CD4-positive, CD25-positive, alpha-beta regulatory T cell (primary cell): ENCODE measurements at regions not wholly inside any gene's neighbourhood (a gene's known extent, or its start where the extent isn't known, plus 50 kb on each side); places are given as distances from the start of the nearest gene placed in this dataset.

ENCODE experiments used
- ATAC-seq, 2 donors: fragments of 150-1000 bp; cut with Tn5 transposase; one replicate each; pipeline ENCODE4 v1.10.0; 2021; ENCODE audit warnings: low read depth in 2 of 2, moderate number of reproducible peaks in 2 of 2, moderate library complexity in 1 of 2
- DNase-seq, 3 donors: peaks; one replicate each; pipeline versions ENCODE4 v3.0.0 to v3.0.0-alpha.2; 2012 to 2022; ENCODE audit warnings: mixed read lengths in 1 of 3
- H3K27ac ChIP-seq: one replicate; pipeline ENCODE4 v1.7.0; 2013; ENCODE audit warnings: mild to moderate bottlenecking, low read length; ENCODE audit not compliant: insufficient read depth, poor library complexity, severe bottlenecking
- H3K27me3 ChIP-seq: one replicate; pipeline ENCODE4 v1.7.0; 2013; ENCODE audit warnings: low read length; ENCODE audit not compliant: control insufficient read depth, insufficient read depth
- H3K36me3 ChIP-seq: one replicate; pipeline ENCODE4 v1.7.0; 2013; ENCODE audit warnings: mild to moderate bottlenecking, low read length, moderate library complexity; ENCODE audit not compliant: control insufficient read depth, insufficient read depth
- H3K4me1 ChIP-seq: 2 replicates; pipeline ENCODE4 v1.7.0; 2013; ENCODE audit warnings: mild to moderate bottlenecking, low read length; ENCODE audit not compliant: insufficient read depth, control insufficient read depth, poor library complexity, severe bottlenecking
- H3K4me3 ChIP-seq: one replicate; pipeline ENCODE4 v1.7.0; 2013; ENCODE audit warnings: low read depth, mild to moderate bottlenecking, low read length, moderate library complexity
- H3K9me3 ChIP-seq, 2 experiments: 1 replicate in 1 of 2; 2 replicates in 1 of 2; pipeline ENCODE4 v1.7.0; 2013; ENCODE audit warnings: low read length in 2 of 2, mild to moderate bottlenecking in 1 of 2, moderate library complexity in 1 of 2; ENCODE audit not compliant: control insufficient read depth in 2 of 2
- H3K27ac Mint-ChIP-seq, 3 donors: one replicate each; pipeline ENCODE4 v1.8.0; 2020 to 2022; ENCODE audit warnings: mild to moderate bottlenecking in 3 of 3, mixed read lengths in 3 of 3, moderate library complexity in 2 of 3
- H3K27me3 Mint-ChIP-seq: one replicate; pipeline ENCODE4 v1.8.0; 2022; ENCODE audit warnings: mild to moderate bottlenecking, mixed read lengths
- H3K36me3 Mint-ChIP-seq: one replicate; pipeline ENCODE4 v1.8.0; 2020; ENCODE audit warnings: mixed read lengths
- H3K4me1 Mint-ChIP-seq, 4 donors: one replicate each; pipeline ENCODE4 v1.8.0; 2020 to 2022; ENCODE audit warnings: mixed read lengths in 4 of 4, mild to moderate bottlenecking in 1 of 4
- H3K4me3 Mint-ChIP-seq, 4 donors: one replicate each; pipeline ENCODE4 v1.8.0; 2020 to 2022; ENCODE audit warnings: mild to moderate bottlenecking in 4 of 4, mixed read lengths in 4 of 4, moderate library complexity in 3 of 4
- H3K9me3 Mint-ChIP-seq, 7 donors: one replicate each; pipeline ENCODE4 v1.8.0; 2020 to 2022; ENCODE audit warnings: mixed read lengths in 7 of 7, mild to moderate bottlenecking in 3 of 7, moderate library complexity in 2 of 7

- no peaks in the 10 kb centered on the region for H3K9me3 ChIP-seq
- Mint-ChIP-seq H3K27me3 (no peaks in the 10 kb centered on the region), H3K9me3 (peaks cover 0 to 6% (median 4%) of the 10 kb centered on the region in 7 donors), H3K36me3 (no peaks in the 10 kb centered on the region), H3K4me1 (no peaks in the 10 kb centered on the region), H3K27ac (no peak overlapping the region), H3K4me3 (no peak overlapping the region)
- ATAC-seq, result no peak
- no peaks in the 10 kb centered on the region for H3K4me1 ChIP-seq
- H3K4me3 ChIP-seq, result no peak overlapping the region
- DNase-seq, result no peak
- no peaks in the 10 kb centered on the region for H3K36me3 ChIP-seq
- no peak overlapping the region for H3K27ac ChIP-seq
- no peaks in the 10 kb centered on the region for H3K27me3 ChIP-seq
Measured at GRCh38 chr6:104253236-104253635, 606.5 kb downstream of the HACE1 start.

GRCh38 chr6:104252276-104252675 lies 607.4 kb downstream of the HACE1 start:
- no peak for DNase-seq
- no peaks in the 10 kb centered on the region for H3K9me3 ChIP-seq
- no peaks in the 10 kb centered on the region for H3K36me3 ChIP-seq
- Mint-ChIP-seq H3K36me3 (no peaks in the 10 kb centered on the region), H3K4me1 (no peaks in the 10 kb centered on the region), H3K27ac (no peak overlapping the region), H3K4me3 (no peak overlapping the region), H3K27me3 (no peaks in the 10 kb centered on the region), H3K9me3 (peaks cover 0 to 7% (median 5%) of the 10 kb centered on the region in 7 donors)
- no peak for ATAC-seq
- H3K27me3 ChIP-seq, result no peaks in the 10 kb centered on the region
- no peak overlapping the region for H3K27ac ChIP-seq
- H3K4me1 ChIP-seq, result no peaks in the 10 kb centered on the region
- H3K4me3 ChIP-seq, result no peak overlapping the region

- H3K4me3 Mint-ChIP-seq, result no peak overlapping the region
- H3K9me3 Mint-ChIP-seq, result peaks cover 0 to 7% (median 5%) of the 10 kb centered on the region in 7 donors
- no peaks in the 10 kb centered on the region for H3K9me3 ChIP-seq
- H3K27ac Mint-ChIP-seq, result no peak overlapping the region
- H3K4me3 ChIP-seq, result no peak overlapping the region
- no peaks in the 10 kb centered on the region for H3K27me3 ChIP-seq
- no peaks in the 10 kb centered on the region for H3K4me1 ChIP-seq
- DNase-seq, result no peak
- H3K27me3 Mint-ChIP-seq, result no peaks in the 10 kb centered on the region
- ATAC-seq, result no peak
- H3K36me3 ChIP-seq, result no peaks in the 10 kb centered on the region
- H3K36me3 Mint-ChIP-seq, result no peaks in the 10 kb centered on the region
- no peak overlapping the region for H3K27ac ChIP-seq
- no peaks in the 10 kb centered on the region for H3K4me1 Mint-ChIP-seq
Measured at GRCh38 chr6:104251651-104252050, 608.1 kb downstream of the HACE1 start.

DNA sequence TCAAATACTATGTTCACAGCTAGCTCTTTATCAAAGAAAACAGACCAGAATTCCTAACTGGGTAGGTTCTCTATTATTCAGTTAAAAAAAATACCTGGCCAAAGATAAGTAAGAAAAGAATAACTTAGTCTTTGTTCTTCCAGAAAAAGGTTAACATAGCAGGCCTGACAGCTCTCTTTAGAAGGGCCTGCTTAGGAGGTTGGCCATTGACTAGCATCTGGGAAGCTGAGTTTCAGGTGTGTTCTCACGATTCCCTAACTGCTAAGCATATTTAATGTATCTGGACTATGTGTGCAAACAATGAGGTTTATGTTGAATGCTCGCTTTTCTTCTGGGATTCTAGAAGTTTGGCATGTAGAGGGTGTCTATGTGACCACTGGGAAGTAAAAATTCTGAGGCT lies 618.9 kb downstream of the HACE1 start:
- H3K27ac ChIP-seq, result no peak overlapping the region
- no peaks in the 10 kb centered on the region for H3K4me1 ChIP-seq
- ATAC-seq (no peak), DNase-seq (no peak)
- H3K27me3 Mint-ChIP-seq, result no peaks in the 10 kb centered on the region
- no peaks in the 10 kb centered on the region for H3K4me1 Mint-ChIP-seq
- H3K4me3 Mint-ChIP-seq, result no peak overlapping the region
- H3K27me3 ChIP-seq, result no peaks in the 10 kb centered on the region
- no peaks in the 10 kb centered on the region for H3K36me3 ChIP-seq
- H3K9me3 Mint-ChIP-seq, result peaks cover 2 to 22% (median 8%) of the 10 kb centered on the region in 7 donors
- H3K27ac Mint-ChIP-seq, result no peak overlapping the region
- no peaks in the 10 kb centered on the region for H3K9me3 ChIP-seq
- no peak overlapping the region for H3K4me3 ChIP-seq
- no peaks in the 10 kb centered on the region for H3K36me3 Mint-ChIP-seq

GRCh38 chr6:104239971-104240370 lies 619.7 kb downstream of the HACE1 start:
- Histone ChIP-seq H3K27me3 (no peaks in the 10 kb centered on the region), H3K36me3 (no peaks in the 10 kb centered on the region), H3K4me3 (no peak overlapping the region), H3K27ac (no peak overlapping the region), H3K9me3 (no peaks in the 10 kb centered on the region), H3K4me1 (no peaks in the 10 kb centered on the region)
- ATAC-seq, result no peak
- Mint-ChIP-seq H3K4me1 (no peaks in the 10 kb centered on the region), H3K27ac (no peak overlapping the region), H3K27me3 (no peaks in the 10 kb centered on the region), H3K4me3 (no peak overlapping the region), H3K36me3 (no peaks in the 10 kb centered on the region), H3K9me3 (peaks cover 0 to 22% (median 6%) of the 10 kb centered on the region in 7 donors)
- no peak for DNase-seq

- Histone ChIP-seq H3K36me3 (no peaks in the 10 kb centered on the region), H3K4me1 (no peaks in the 10 kb centered on the region), H3K4me3 (no peak overlapping the region), H3K27ac (no peak overlapping the region), H3K27me3 (no peaks in the 10 kb centered on the region), H3K9me3 (no peaks in the 10 kb centered on the region)
- Mint-ChIP-seq H3K27ac (no peak overlapping the region), H3K4me3 (no peak overlapping the region), H3K36me3 (no peaks in the 10 kb centered on the region), H3K4me1 (no peaks in the 10 kb centered on the region), H3K9me3 (peaks cover 0 to 2% (median 0%) of the 10 kb centered on the region in 7 donors), H3K27me3 (no peaks in the 10 kb centered on the region)
- ATAC-seq, result no peak
- no peak for DNase-seq
Measured at GRCh38 chr6:104229057-104229456, 630.7 kb downstream of the HACE1 start.

- H3K4me3 ChIP-seq, result no peak overlapping the region
- Mint-ChIP-seq H3K4me1 (no peaks in the 10 kb centered on the region), H3K36me3 (no peaks in the 10 kb centered on the region), H3K27me3 (no peaks in the 10 kb centered on the region), H3K27ac (no peak overlapping the region), H3K9me3 (peaks cover 0 to 2% (median 0%) of the 10 kb centered on the region in 7 donors), H3K4me3 (no peak overlapping the region)
- no peaks in the 10 kb centered on the region for H3K4me1 ChIP-seq
- no peak for ATAC-seq
- no peaks in the 10 kb centered on the region for H3K27me3 ChIP-seq
- H3K27ac ChIP-seq, result no peak overlapping the region
- no peak for DNase-seq
- H3K36me3 ChIP-seq, result no peaks in the 10 kb centered on the region
- no peaks in the 10 kb centered on the region for H3K9me3 ChIP-seq
Measured at GRCh38 chr6:104227508-104227907, 632.2 kb downstream of the HACE1 start.

- ATAC-seq (no peak), DNase-seq (no peak)
- H3K27ac ChIP-seq, result no peak overlapping the region
- Mint-ChIP-seq H3K27ac (no peak overlapping the region), H3K36me3 (no peaks in the 10 kb centered on the region), H3K9me3 (no peaks in the 10 kb centered on the region), H3K4me1 (no peaks in the 10 kb centered on the region), H3K4me3 (no peak overlapping the region), H3K27me3 (no peaks in the 10 kb centered on the region)
- no peaks in the 10 kb centered on the region for H3K27me3 ChIP-seq
- no peaks in the 10 kb centered on the region for H3K4me1 ChIP-seq
- no peak overlapping the region for H3K4me3 ChIP-seq
- no peaks in the 10 kb centered on the region for H3K36me3 ChIP-seq
- H3K9me3 ChIP-seq, result no peaks in the 10 kb centered on the region
Measured at GRCh38 chr6:104226790-104227446, 632.8 kb downstream of the HACE1 start.
